ENCODE measurements at regions not wholly inside any gene's neighbourhood (a gene's known extent, or its start where the extent isn't known, plus 50 kb on each side); places are given as distances from the start of the nearest gene placed in this dataset.

GRCh38 chr7:124550036-124550435, 215.6 kb downstream of the GPR37 start:
- no peak for TF ChIP-seq POLR2AphosphoS5 (IDR thresholded peaks at IDR 0.05; ENCODE audit: low read depth, low read length)
- TF ChIP-seq POLR2A (IDR thresholded peaks at IDR 0.05; ENCODE audit: low read depth, low read length): no peak
- no peak for TF ChIP-seq TAF1 (IDR thresholded peaks at IDR 0.05; ENCODE audit: low read depth, low read length)
